Keratinocyte (primary cell): ENCODE measurements at regions not wholly inside any gene's neighbourhood (a gene's known extent, or its start where the extent isn't known, plus 50 kb on each side); places are given as distances from the start of the nearest gene placed in this dataset.

Experiments
- EZH2 ChIP-seq: IDR thresholded peaks from one replicate; pipeline ENCODE4 v1.6.1; 2012; ENCODE audit warnings: inconsistent platforms, mild to moderate bottlenecking, low read length, moderate library complexity
- TF ChIP-seq, protein P1 (sequence below), 3 experiments: IDR thresholded peaks in 1 of 3; conservative IDR thresholded peaks in 1 of 3; optimal IDR thresholded peaks in 1 of 3; 2 replicates in 2 of 3; 3 replicates in 1 of 3; pipeline versions ENCODE3 to v1.5.1; 2011; ENCODE audit warnings: low read length in 3 of 3, mild to moderate bottlenecking in 3 of 3, moderate library complexity in 2 of 3, control low read depth in 1 of 3, inconsistent platforms in 1 of 3; ENCODE audit not compliant: insufficient read depth in 2 of 3; ENCODE audit errors: extremely low read depth in 1 of 3

GRCh38 chr5:89601880-89602279, 718.9 kb upstream of the MEF2C start:
- TF ChIP-seq, protein P1, sequence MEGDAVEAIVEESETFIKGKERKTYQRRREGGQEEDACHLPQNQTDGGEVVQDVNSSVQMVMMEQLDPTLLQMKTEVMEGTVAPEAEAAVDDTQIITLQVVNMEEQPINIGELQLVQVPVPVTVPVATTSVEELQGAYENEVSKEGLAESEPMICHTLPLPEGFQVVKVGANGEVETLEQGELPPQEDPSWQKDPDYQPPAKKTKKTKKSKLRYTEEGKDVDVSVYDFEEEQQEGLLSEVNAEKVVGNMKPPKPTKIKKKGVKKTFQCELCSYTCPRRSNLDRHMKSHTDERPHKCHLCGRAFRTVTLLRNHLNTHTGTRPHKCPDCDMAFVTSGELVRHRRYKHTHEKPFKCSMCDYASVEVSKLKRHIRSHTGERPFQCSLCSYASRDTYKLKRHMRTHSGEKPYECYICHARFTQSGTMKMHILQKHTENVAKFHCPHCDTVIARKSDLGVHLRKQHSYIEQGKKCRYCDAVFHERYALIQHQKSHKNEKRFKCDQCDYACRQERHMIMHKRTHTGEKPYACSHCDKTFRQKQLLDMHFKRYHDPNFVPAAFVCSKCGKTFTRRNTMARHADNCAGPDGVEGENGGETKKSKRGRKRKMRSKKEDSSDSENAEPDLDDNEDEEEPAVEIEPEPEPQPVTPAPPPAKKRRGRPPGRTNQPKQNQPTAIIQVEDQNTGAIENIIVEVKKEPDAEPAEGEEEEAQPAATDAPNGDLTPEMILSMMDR (optimal IDR thresholded peaks at IDR 0.05 in 1 of 3, IDR thresholded peaks at IDR 0.05 in 1 of 3, conservative IDR thresholded peaks at IDR 0.05 in 1 of 3; ENCODE audit: extremely low read depth in 1 of 3, insufficient read depth in 2 of 3, low read length in 3 of 3) = no peak
- TF ChIP-seq EZH2 = no peak
